ENCODE measurements at regions not wholly inside any gene's neighbourhood (a gene's known extent, or its start where the extent isn't known, plus 50 kb on each side); places are given as distances from the start of the nearest gene placed in this dataset.

GRCh38 chrX:98605941-98606340, 1722.2 kb downstream of the RPA4 start:
- Histone ChIP-seq H2AK5ac (ENCODE audit: low read depth, low read length) (no peak overlapping the region), H3K18ac (ENCODE audit: low read depth, low read length) (no peak overlapping the region), H2AFZ (replicated peaks; ENCODE audit: low read length, poor library complexity) (no peak overlapping the region), H2AK9ac (replicated peaks; ENCODE audit: low read depth, low read length, poor library complexity) (no peak overlapping the region), H3K9me1 (ENCODE audit: insufficient read depth, low read length) (no peaks in the 10 kb centered on the region), H3K56ac (ENCODE audit: extremely low read depth, insufficient read depth, low read length) (no peak overlapping the region), H3K9me3 (ENCODE audit: control insufficient read depth, insufficient read depth, low read length) (no peaks in the 10 kb centered on the region), H3K14ac (replicated peaks; ENCODE audit: low read depth, low read length) (no peak overlapping the region), H3K27me3 (ENCODE audit: control insufficient read depth, insufficient read depth, low read length) (no peaks in the 10 kb centered on the region), H4K5ac (ENCODE audit: low read depth, low read length) (no peak overlapping the region), H2BK120ac (ENCODE audit: low read depth, low read length) (no peak overlapping the region), H3K4me3 (ENCODE audit: insufficient read depth, low read depth, low read length) (no peak overlapping the region), H3K4ac (ENCODE audit: low read depth, low read length) (no peak overlapping the region), H3K79me1 (ENCODE audit: low read depth in 1 of 2, low read length in 2 of 2) (no peaks in the 10 kb centered on the region), H4K91ac (ENCODE audit: insufficient read depth, low read depth, low read length) (no peak overlapping the region), H2BK20ac (ENCODE audit: low read depth, low read length) (no peak overlapping the region), H2BK15ac (ENCODE audit: low read depth, low read length) (no peak overlapping the region), H3K4me1 (ENCODE audit: control insufficient read depth, insufficient read depth, low read length) (no peaks in the 10 kb centered on the region), H3K36me3 (ENCODE audit: control insufficient read depth, insufficient read depth, low read length) (no peaks in the 10 kb centered on the region), H3K23ac (ENCODE audit: low read depth, low read length) (no peak overlapping the region), H3K4me2 (ENCODE audit: low read depth, low read length) (no peak overlapping the region), H3K9ac (ENCODE audit: low read depth, low read length) (no peak overlapping the region), H4K8ac (ENCODE audit: low read depth in 2 of 2, low read length in 2 of 2) (no peak overlapping the region), H2BK5ac (ENCODE audit: low read depth, low read length, poor library complexity, severe bottlenecking) (no peak overlapping the region), H4K20me1 (ENCODE audit: insufficient read depth, low read length) (no peaks in the 10 kb centered on the region), H3K27ac (ENCODE audit: insufficient read depth, low read length) (no peak overlapping the region)
- in situ Hi-C loops (cut with MboI; ENCODE audit: low sequenced_read_pairs) = no loop called here
- DNase-seq (no peak), ATAC-seq (ENCODE audit: low read depth) (no peak)
- dilution Hi-C loops (cut with HindIII; ENCODE audit: low sequenced_read_pairs, unreplicated experiment) = no loop called here
- WGBS, 2 experiments (ENCODE audit: extremely low coverage in 2 of 2, insufficient read length in 1 of 2) = no CpG with 5 or more reads among the region's 1 CpG
- TF ChIP-seq RFX5 (IDR thresholded peaks at IDR 0.05; ENCODE audit: low read depth, low read length) (no peak), POLR2A (IDR thresholded peaks at IDR 0.05; ENCODE audit: low read depth, low read length) (no peak), USF2 (IDR thresholded peaks at IDR 0.05; ENCODE audit: low read depth, low read length) (no peak), MAZ (IDR thresholded peaks at IDR 0.05; ENCODE audit: borderline replicate concordance, low read depth, low read length) (no peak), CHD1 (IDR thresholded peaks at IDR 0.05; ENCODE audit: low read depth, low read length) (no peak), MAFK (IDR thresholded peaks at IDR 0.05; ENCODE audit: low read depth, low read length) (no peak), RAD21 (IDR thresholded peaks at IDR 0.05; ENCODE audit: low read length) (no peak), FOS (IDR thresholded peaks at IDR 0.05; ENCODE audit: low read depth, low read length) (no peak), CEBPB (IDR thresholded peaks at IDR 0.05; ENCODE audit: low read depth, low read length) (no peak), ELK1 (IDR thresholded peaks at IDR 0.05; ENCODE audit: borderline replicate concordance, low read depth, low read length) (no peak), SMC3 (IDR thresholded peaks at IDR 0.05; ENCODE audit: low read depth, low read length) (no peak), NFE2L2 (IDR thresholded peaks at IDR 0.05; ENCODE audit: low read depth, low read length) (no peak), RCOR1 (IDR thresholded peaks at IDR 0.05; ENCODE audit: insufficient replicate concordance, low read length) (no peak)
- ChIA-PET CTCF (interaction anchor here (1.2 kb wide), 1 partner anchor 223 kb away, joined by 6 read pairs; no protein-coding TSS in a partner anchor), POLR2A (ENCODE audit: unreplicated experiment) (no interaction called here)
- BruUV-seq (replicated peaks) = no TSS peak
- intact Hi-C loops (cut with micrococcal nuclease) = no loop called here
